Activated CD4-positive, alpha-beta T cell treated with anti-CD3 and anti-CD28 coated beads, Interleukin-2, amount 10 ng/mL, durations not matched to agents 7 days and 5 days (primary cell): ENCODE measurements at regions not wholly inside any gene's neighbourhood (a gene's known extent, or its start where the extent isn't known, plus 50 kb on each side); places are given as distances from the start of the nearest gene placed in this dataset.

Experiments used
- CTCF ChIA-PET: fragments of 350-600 bp; sonication (Branson Sonifier 250); formaldehyde crosslinking; loops from one replicate; lab custom pipeline; 2021; ENCODE audit warnings: antibody characterized with exemption; lab: Charles Lee
- POLR2A ChIA-PET: fragments of 350-600 bp; sonication (Branson Sonifier 250); formaldehyde crosslinking; loops from one replicate; lab custom pipeline; 2021; ENCODE audit warnings: antibody characterized with exemption; lab: Charles Lee
- DNase-seq: peaks from one replicate; pipeline ENCODE4 v3.0.0-alpha.2; 2020
- H3K27ac Mint-ChIP-seq: one replicate; pipeline ENCODE4 v1.8.0; 2021; ENCODE audit warnings: mild to moderate bottlenecking, moderate library complexity, mixed read lengths
- H3K27me3 Mint-ChIP-seq: one replicate; pipeline ENCODE4 v1.8.0; 2021; ENCODE audit warnings: mixed read lengths
- H3K36me3 Mint-ChIP-seq: one replicate; pipeline ENCODE4 v1.8.0; 2021; ENCODE audit warnings: low read depth, mixed read lengths
- H3K4me1 Mint-ChIP-seq: one replicate; pipeline ENCODE4 v1.8.0; 2021; ENCODE audit warnings: mixed read lengths
- H3K4me3 Mint-ChIP-seq: one replicate; pipeline ENCODE4 v1.8.0; 2021; ENCODE audit warnings: mild to moderate bottlenecking, moderate library complexity, mixed read lengths
- H3K9me3 Mint-ChIP-seq: one replicate; pipeline ENCODE4 v1.8.0; 2021; ENCODE audit warnings: mixed read lengths

GRCh38 chr18:11521853-11522252 lies 87.5 kb upstream of the SLC35G4 start:
- Mint-ChIP-seq H3K9me3 (no peaks in the 10 kb centered on the region), H3K27ac (no peak overlapping the region), H3K36me3 (no peaks in the 10 kb centered on the region), H3K4me1 (no peaks in the 10 kb centered on the region), H3K27me3 (peaks cover 4% of the 10 kb centered on the region), H3K4me3 (no peak overlapping the region)
- ChIA-PET CTCF (no interaction called here), POLR2A (no interaction called here)
- no peak for DNase-seq

- Mint-ChIP-seq H3K36me3 (no peaks in the 10 kb centered on the region), H3K27me3 (peaks cover 4% of the 10 kb centered on the region), H3K27ac (no peak overlapping the region), H3K4me3 (no peak overlapping the region), H3K9me3 (no peaks in the 10 kb centered on the region), H3K4me1 (no peaks in the 10 kb centered on the region)
- ChIA-PET CTCF (interaction anchor here (0.6 kb wide), 1 partner anchor 260 kb away, joined by 3 read pairs; no protein-coding TSS in a partner anchor), POLR2A (no interaction called here)
- no peak for DNase-seq
Observed at GRCh38 chr18:11520536-11520935, 88.9 kb upstream of the SLC35G4 start.

GRCh38 chr18:11518788-11519685 lies 90.4 kb upstream of the SLC35G4 start:
- peaks cover 4% of the 10 kb centered on the region for H3K27me3 Mint-ChIP-seq
- no peak overlapping the region for H3K4me3 Mint-ChIP-seq
- no peaks in the 10 kb centered on the region for H3K4me1 Mint-ChIP-seq
- peak; percentile 65 for DNase-seq
- no peaks in the 10 kb centered on the region for H3K9me3 Mint-ChIP-seq
- CTCF ChIA-PET = interaction anchor here (1.3 kb wide), 1 partner anchor 42 kb away, joined by 3 read pairs; no protein-coding TSS in a partner anchor
- H3K36me3 Mint-ChIP-seq = no peaks in the 10 kb centered on the region
- no peak overlapping the region for H3K27ac Mint-ChIP-seq
- POLR2A ChIA-PET = no interaction called here

GRCh38 chr18:11517704-11518103 lies 91.7 kb upstream of the SLC35G4 start:
- Mint-ChIP-seq H3K4me3 (no peak overlapping the region), H3K36me3 (no peaks in the 10 kb centered on the region), H3K27me3 (peaks cover 6% of the 10 kb centered on the region), H3K27ac (no peak overlapping the region), H3K4me1 (no peaks in the 10 kb centered on the region), H3K9me3 (no peaks in the 10 kb centered on the region)
- ChIA-PET CTCF (interaction anchor here (1.3 kb wide), 1 partner anchor 43 kb away, joined by 3 read pairs; no protein-coding TSS in a partner anchor), POLR2A (no interaction called here)
- no peak for DNase-seq

- peaks cover 6% of the 10 kb centered on the region for H3K27me3 Mint-ChIP-seq
- no peak for DNase-seq
- H3K4me3 Mint-ChIP-seq = no peak overlapping the region
- no peaks in the 10 kb centered on the region for H3K9me3 Mint-ChIP-seq
- ChIA-PET CTCF (no interaction called here), POLR2A (no interaction called here)
- H3K4me1 Mint-ChIP-seq = peaks cover 4% of the 10 kb centered on the region
- no peaks in the 10 kb centered on the region for H3K36me3 Mint-ChIP-seq
- H3K27ac Mint-ChIP-seq = no peak overlapping the region
Observed at GRCh38 chr18:11516751-11517503, 92.5 kb upstream of the SLC35G4 start.

GRCh38 chr18:11514267-11514666 lies 95.1 kb upstream of the SLC35G4 start:
- no peak overlapping the region for H3K4me3 Mint-ChIP-seq
- ChIA-PET POLR2A (no interaction called here), CTCF (no interaction called here)
- no peak for DNase-seq
- no peaks in the 10 kb centered on the region for H3K36me3 Mint-ChIP-seq
- H3K4me1 Mint-ChIP-seq = peaks cover 9% of the 10 kb centered on the region
- H3K27ac Mint-ChIP-seq = no peak overlapping the region
- H3K27me3 Mint-ChIP-seq = peaks cover 6% of the 10 kb centered on the region
- H3K9me3 Mint-ChIP-seq = no peaks in the 10 kb centered on the region

GRCh38 chr18:11512096-11513025 lies 97.0 kb upstream of the SLC35G4 start:
- Mint-ChIP-seq H3K27ac (no peak overlapping the region), H3K27me3 (peaks cover 13% of the 10 kb centered on the region), H3K36me3 (no peaks in the 10 kb centered on the region), H3K9me3 (no peaks in the 10 kb centered on the region), H3K4me3 (no peak overlapping the region), H3K4me1 (peaks cover 9% of the 10 kb centered on the region)
- no peak for DNase-seq
- CTCF ChIA-PET = interaction anchor here (0.5 to 1.2 kb wide), 2 partner anchors 12 to 14 kb away, joined by 3 to 4 read pairs; no protein-coding TSS in a partner anchor
- POLR2A ChIA-PET = no interaction called here

GRCh38 chr18:11511434-11512095 lies 97.8 kb upstream of the SLC35G4 start:
- no peak overlapping the region for H3K4me3 Mint-ChIP-seq
- DNase-seq = no peak
- peaks cover 9% of the 10 kb centered on the region for H3K4me1 Mint-ChIP-seq
- no peaks in the 10 kb centered on the region for H3K9me3 Mint-ChIP-seq
- H3K27me3 Mint-ChIP-seq = peaks cover 17% of the 10 kb centered on the region
- ChIA-PET POLR2A (no interaction called here), CTCF (interaction anchor here (0.5 kb wide), 1 partner anchor 15 kb away, joined by 4 read pairs; no protein-coding TSS in a partner anchor)
- H3K36me3 Mint-ChIP-seq = no peaks in the 10 kb centered on the region
- no peak overlapping the region for H3K27ac Mint-ChIP-seq

- DNase-seq = no peak
- Mint-ChIP-seq H3K36me3 (no peaks in the 10 kb centered on the region), H3K27ac (no peak overlapping the region), H3K4me3 (no peak overlapping the region), H3K4me1 (peaks cover 5% of the 10 kb centered on the region), H3K9me3 (no peaks in the 10 kb centered on the region), H3K27me3 (peaks cover 22% of the 10 kb centered on the region)
- CTCF ChIA-PET = no interaction called here
- POLR2A ChIA-PET = no interaction called here
Observed at GRCh38 chr18:11506856-11507255, 102.5 kb upstream of the SLC35G4 start.

- ChIA-PET POLR2A (no interaction called here), CTCF (no interaction called here)
Observed at GRCh38 chr18:11505993-11506392, 103.4 kb upstream of the SLC35G4 start.

GRCh38 chr18:11504962-11505361 lies 104.4 kb upstream of the SLC35G4 start:
- Mint-ChIP-seq H3K27ac (no peak overlapping the region), H3K27me3 (peaks cover 22% of the 10 kb centered on the region), H3K36me3 (no peaks in the 10 kb centered on the region), H3K4me1 (no peaks in the 10 kb centered on the region), H3K4me3 (no peak overlapping the region), H3K9me3 (no peaks in the 10 kb centered on the region)
- no peak for DNase-seq
- ChIA-PET POLR2A (no interaction called here), CTCF (no interaction called here)

More at GRCh38 chr18:11505993-11506392, 103.4 kb upstream of the SLC35G4 start:
- H3K27ac Mint-ChIP-seq = no peak overlapping the region
- H3K36me3 Mint-ChIP-seq = no peaks in the 10 kb centered on the region
- no peaks in the 10 kb centered on the region for H3K9me3 Mint-ChIP-seq
- H3K4me1 Mint-ChIP-seq = no peaks in the 10 kb centered on the region
- H3K4me3 Mint-ChIP-seq = no peak overlapping the region
- no peak for DNase-seq
- peaks cover 22% of the 10 kb centered on the region for H3K27me3 Mint-ChIP-seq

GRCh38 chr18:11502368-11502767 lies 107.0 kb upstream of the SLC35G4 start:
- CTCF ChIA-PET = interaction anchor here (0.7 kb wide), 1 partner anchor 256 kb away, joined by 3 read pairs; no protein-coding TSS in a partner anchor
- H3K27ac Mint-ChIP-seq = no peak overlapping the region
- no peak overlapping the region for H3K4me3 Mint-ChIP-seq
- no peaks in the 10 kb centered on the region for H3K36me3 Mint-ChIP-seq
- POLR2A ChIA-PET = no interaction called here
- no peaks in the 10 kb centered on the region for H3K9me3 Mint-ChIP-seq
- no peak for DNase-seq
- H3K27me3 Mint-ChIP-seq = peaks cover 13% of the 10 kb centered on the region
- no peaks in the 10 kb centered on the region for H3K4me1 Mint-ChIP-seq
